HepG2 (cell line): ENCODE measurements at regions not wholly inside any gene's neighbourhood (a gene's known extent, or its start where the extent isn't known, plus 50 kb on each side); places are given as distances from the start of the nearest gene placed in this dataset.

Experiments
- ATAC-seq: fragments of 200-7000 bp; cut with Tn5 transposase; 3 replicates; pipeline ENCODE4 v1.9.1; 2020; ENCODE audit warnings: mild to moderate bottlenecking, moderate library complexity
- BruUV-seq: library from RNA; stranded (reverse); fragments of 400-500 nt; replicated peaks from 2 replicates; lab custom pipeline; 2021; lab: Mats Ljungman, UMichigan
- CTCF ChIA-PET: fragments of 300-600 bp; formaldehyde crosslinking; extraction: SDS; loops from one replicate; lab custom pipeline; 2021; ENCODE audit warnings: low total read pairs, inconsistent platforms, low intra/inter-chr PET ratio; lab: Yijun Ruan, JAX
- POLR2A ChIA-PET: fragments of 350-600 bp; sonication (Branson Sonifier 250); formaldehyde crosslinking; loops from one replicate; lab custom pipeline; 2020; ENCODE audit warnings: antibody characterized with exemption, inconsistent platforms; lab: Yijun Ruan, JAX
- DNase-seq: peaks from one replicate; pipeline ENCODE4 v3.0.0-alpha.2; 2015; ENCODE audit warnings: low spot score
- FAIRE-seq: peaks from 3 replicates; lab custom pipeline; 2011; peaks lifted over from hg19 to GRCh38; lab: Jason Lieb, UNC
- H2AFZ ChIP-seq: one replicate; pipeline ENCODE4 v1.6.1; 2011; ENCODE audit warnings: low read length, inconsistent platforms
- H3K27ac ChIP-seq: fragments of 300-600 bp; 3 replicates; pipeline ENCODE4 v1.8.0; 2011; ENCODE audit warnings: mixed run types, mild to moderate bottlenecking, mixed read lengths, low read length, inconsistent platforms; ENCODE audit not compliant: insufficient read depth; ENCODE audit errors: extremely low read length
- H3K27me3 ChIP-seq, 2 experiments: fragments of 200-600 bp in 1 of 2; 2 replicates in 1 of 2; 3 replicates in 1 of 2; pipeline versions ENCODE4 v1.6.0 to v1.8.0; 2011; ENCODE audit warnings: low read length in 2 of 2, mild to moderate bottlenecking in 2 of 2, moderate library complexity in 2 of 2, inconsistent platforms in 1 of 2; ENCODE audit not compliant: insufficient read depth in 2 of 2, control insufficient read depth in 1 of 2
- H3K36me3 ChIP-seq, 2 experiments: fragments of 200-600 bp in 1 of 2; replicated peaks in 1 of 2; 2 replicates in 1 of 2; 3 replicates in 1 of 2; pipeline versions ENCODE4 v1.5.1 to v1.8.0; 2011; ENCODE audit warnings: low read length in 2 of 2, inconsistent platforms in 1 of 2; ENCODE audit not compliant: insufficient read depth in 2 of 2, control insufficient read depth in 1 of 2
- H3K4me1 ChIP-seq: 2 replicates; pipeline ENCODE4 v1.5.1; 2012; ENCODE audit warnings: low read length, inconsistent platforms; ENCODE audit not compliant: insufficient read depth
- H3K4me2 ChIP-seq: 2 replicates; pipeline ENCODE4 v1.6.0; 2011; ENCODE audit warnings: low read depth, low read length, inconsistent platforms
- H3K4me3 ChIP-seq, 3 experiments: fragments of 200-600 bp in 1 of 3; sonication (generic), shearing (Covaris generic) in 1 of 3; replicated peaks in 1 of 3; 2 replicates each; pipeline ENCODE4 v1.5.1; 2011 to 2016; ENCODE audit warnings: low read length in 3 of 3, inconsistent platforms in 2 of 3, low read depth in 2 of 3, mild to moderate bottlenecking in 2 of 3, control low read depth in 1 of 3, mixed read lengths in 1 of 3; ENCODE audit not compliant: insufficient read depth in 1 of 3
- H3K79me2 ChIP-seq: one replicate; pipeline ENCODE4 v1.6.1; 2011; ENCODE audit warnings: low read length, inconsistent platforms; ENCODE audit not compliant: insufficient read depth
- H3K9ac ChIP-seq: 2 replicates; pipeline ENCODE4 v1.6.0; 2011; ENCODE audit warnings: mild to moderate bottlenecking, low read depth, low read length, inconsistent platforms; ENCODE audit not compliant: insufficient read depth
- H3K9me3 ChIP-seq: 2 replicates; pipeline ENCODE4 v1.5.1; 2012; ENCODE audit warnings: mild to moderate bottlenecking, low read length
- H4K20me1 ChIP-seq: 2 replicates; pipeline ENCODE4 v1.6.0; 2011; ENCODE audit warnings: inconsistent platforms, mild to moderate bottlenecking, low read length, moderate library complexity; ENCODE audit not compliant: insufficient read depth
- ATF1 ChIP-seq: IDR thresholded peaks from 2 replicates; pipeline ENCODE4 v1.6.1; 2016; ENCODE audit warnings: mild to moderate bottlenecking, control low read depth
- CHD2 ChIP-seq: IDR thresholded peaks from 2 replicates; pipeline ENCODE4 v1.6.1; 2011; ENCODE audit warnings: low read depth, low read length, improper control_type of control experiment
- FOSL1 ChIP-seq: sonication (generic); formaldehyde crosslinking; IDR thresholded peaks from 2 replicates; pipeline ENCODE4 v1.9.0; 2021; ENCODE audit warnings: missing genetic modification reagents, borderline replicate concordance
- GLI4 ChIP-seq: sonication (generic); formaldehyde crosslinking; IDR thresholded peaks from 2 replicates; pipeline ENCODE4 v1.5.1; 2020; ENCODE audit warnings: missing genetic modification reagents, mild to moderate bottlenecking, moderate library complexity, borderline replicate concordance
- IKZF5 ChIP-seq: IDR thresholded peaks from 2 replicates; pipeline ENCODE4 v1.6.1; 2018; ENCODE audit warnings: missing genetic modification reagents, mild to moderate bottlenecking, missing compliant biosample characterization
- KDM2A ChIP-seq: sonication (generic); formaldehyde crosslinking; IDR thresholded peaks from 2 replicates; pipeline ENCODE4 v1.4.0; 2020; ENCODE audit warnings: low read depth, missing genetic modification reagents, borderline replicate concordance
- MIER3 ChIP-seq: IDR thresholded peaks from 2 replicates; pipeline ENCODE4 v1.6.1; 2016; ENCODE audit warnings: missing compliant biosample characterization, borderline replicate concordance
- MXD1 ChIP-seq: sonication (generic); formaldehyde crosslinking; IDR thresholded peaks from 2 replicates; pipeline ENCODE4 v1.4.0; 2020; ENCODE audit warnings: mild to moderate bottlenecking, missing genetic modification reagents
- NCOR1 ChIP-seq: fragments of 200-600 bp; sonication (generic); IDR thresholded peaks from 2 replicates; pipeline ENCODE4 v1.7.0; 2017; ENCODE audit warnings: antibody characterized with exemption, low read length, borderline replicate concordance
- NR2F1 ChIP-seq, 2 experiments: fragments of 450-650 bp in 1 of 2; formaldehyde crosslinking in 1 of 2; IDR thresholded peaks; 2 replicates each; pipeline versions ENCODE4 v1.5.0 to v1.6.1; 2016 to 2020; ENCODE audit warnings: mild to moderate bottlenecking in 1 of 2, missing compliant biosample characterization in 1 of 2, missing genetic modification reagents in 1 of 2, moderate library complexity in 1 of 2
- RAD51 ChIP-seq: fragments of 450-650 bp; IDR thresholded peaks from 2 replicates; pipeline ENCODE4 v1.6.1; 2016; ENCODE audit warnings: borderline replicate concordance
- SUZ12 ChIP-seq: fragments of 150-350 bp; IDR thresholded peaks from 2 replicates; pipeline ENCODE4 v1.6.1; 2014; ENCODE audit warnings: low read depth, low read length
- THYN1 ChIP-seq: sonication (generic); formaldehyde crosslinking; IDR thresholded peaks from 2 replicates; pipeline ENCODE4 v1.8.1; 2023; ENCODE audit warnings: low read depth, mild to moderate bottlenecking, moderate library complexity, missing genetic modification reagents, borderline replicate concordance
- YEATS4 ChIP-seq: sonication (generic); formaldehyde crosslinking; IDR thresholded peaks from 2 replicates; pipeline ENCODE4 v1.4.0; 2020; ENCODE audit warnings: missing genetic modification reagents, borderline replicate concordance
- ZBTB20 ChIP-seq: sonication (generic); formaldehyde crosslinking; IDR thresholded peaks from 2 replicates; pipeline ENCODE4 v1.8.1; 2023; ENCODE audit warnings: missing genetic modification reagents, low read depth, mild to moderate bottlenecking, borderline replicate concordance
- ZNF224 ChIP-seq: sonication (generic); formaldehyde crosslinking; IDR thresholded peaks from 2 replicates; pipeline ENCODE4 v1.5.0; 2020; ENCODE audit warnings: mild to moderate bottlenecking, missing genetic modification reagents
- ZNF317 ChIP-seq: sonication (generic); formaldehyde crosslinking; IDR thresholded peaks from 2 replicates; pipeline ENCODE4 v1.5.0; 2020; ENCODE audit warnings: mild to moderate bottlenecking, missing genetic modification reagents
- ZNF879 ChIP-seq: sonication (generic); formaldehyde crosslinking; IDR thresholded peaks from 2 replicates; pipeline ENCODE4 v1.8.1; 2023; ENCODE audit warnings: missing genetic modification reagents
- WGBS: methylation state at CpG from one replicate; pipeline ENCODE4 v1.1.6; 2017; ENCODE audit warnings: low lambda C conversion rate; 5-methylcytosine and 5-hydroxymethylcytosine counted together
- in situ Hi-C: cut with HindIII; loops from 2 replicates; pipeline ENCODE4 v1.10.0; 2017; ENCODE audit warnings: low pct_unique_long_range_greater_than_20kb; ENCODE audit not compliant: extremely low pct_ligation_motif_present
- intact Hi-C: fragments of 100-400 bp; cut with micrococcal nuclease; formaldehyde crosslinking; loops from one replicate; pipeline ENCODE4 v1.10.0; 2022; ENCODE audit not compliant: unreplicated experiment
- TF ChIP-seq, protein P1 (sequence below): sonication (generic); formaldehyde crosslinking; IDR thresholded peaks from 2 replicates; pipeline ENCODE4 v1.4.0; 2020; ENCODE audit warnings: missing genetic modification reagents, borderline replicate concordance
- TF ChIP-seq, protein P2 (sequence below): sonication (generic); formaldehyde crosslinking; IDR thresholded peaks from 2 replicates; pipeline ENCODE4 v1.5.0; 2020; ENCODE audit warnings: mild to moderate bottlenecking, missing genetic modification reagents

DNA sequence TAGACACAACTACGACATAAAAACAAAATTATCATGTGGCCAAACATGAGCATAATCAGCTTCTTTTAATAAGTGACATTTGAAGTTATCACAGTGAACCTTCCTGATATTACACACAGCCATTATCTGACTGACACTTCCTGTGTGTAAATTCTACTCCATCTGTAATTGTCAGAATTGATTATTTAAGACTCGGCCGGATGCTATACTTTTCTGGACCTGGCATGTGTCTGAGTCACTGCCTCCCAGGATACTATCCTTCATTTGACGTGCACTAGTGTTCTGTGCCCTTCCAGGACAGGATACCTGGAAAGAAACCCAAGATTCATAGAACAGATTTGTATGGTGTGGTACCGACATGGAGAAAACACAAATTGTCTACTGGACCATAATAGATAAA is 242.0 kb downstream of the HS3ST3A1 start:
- no peaks in the 10 kb centered on the region for H3K9me3 ChIP-seq
- no peak overlapping the region for H3K9ac ChIP-seq
- no peak overlapping the region for H3K4me3 ChIP-seq
- H2AFZ ChIP-seq = no peak overlapping the region
- BruUV-seq = no TSS peak
- H3K4me1 ChIP-seq = peaks cover 36% of the 10 kb centered on the region
- DNase-seq = no peak
- no peak overlapping the region for H3K27ac ChIP-seq
- intact Hi-C loops (no loop called here), in situ Hi-C loops (no loop called here)
- no peaks in the 10 kb centered on the region for H4K20me1 ChIP-seq
- no peaks in the 10 kb centered on the region for H3K79me2 ChIP-seq
- H3K36me3 ChIP-seq = no peaks in the 10 kb centered on the region
- H3K27me3 ChIP-seq = no peaks in the 10 kb centered on the region
- CTCF ChIA-PET = no interaction called here
- no peak overlapping the region for H3K4me2 ChIP-seq
- ATAC-seq = no peak
- POLR2A ChIA-PET = no interaction called here
- FAIRE-seq = no peak
- WGBS = 50% methylated on average over 5 of the region's 5 CpGs
- no peak for TF ChIP-seq ZNF317 (CRISPR knock-in tag)
- no peak for TF ChIP-seq YEATS4 (CRISPR knock-in tag)
- TF ChIP-seq ATF1 = no peak
- no peak for TF ChIP-seq ZNF224
- TF ChIP-seq THYN1 (CRISPR knock-in tag) = no peak
- no peak for TF ChIP-seq MIER3
- no peak for TF ChIP-seq NR2F1 (CRISPR knock-in tag; IDR thresholded peaks at IDR 0.05)
- TF ChIP-seq, protein P1, sequence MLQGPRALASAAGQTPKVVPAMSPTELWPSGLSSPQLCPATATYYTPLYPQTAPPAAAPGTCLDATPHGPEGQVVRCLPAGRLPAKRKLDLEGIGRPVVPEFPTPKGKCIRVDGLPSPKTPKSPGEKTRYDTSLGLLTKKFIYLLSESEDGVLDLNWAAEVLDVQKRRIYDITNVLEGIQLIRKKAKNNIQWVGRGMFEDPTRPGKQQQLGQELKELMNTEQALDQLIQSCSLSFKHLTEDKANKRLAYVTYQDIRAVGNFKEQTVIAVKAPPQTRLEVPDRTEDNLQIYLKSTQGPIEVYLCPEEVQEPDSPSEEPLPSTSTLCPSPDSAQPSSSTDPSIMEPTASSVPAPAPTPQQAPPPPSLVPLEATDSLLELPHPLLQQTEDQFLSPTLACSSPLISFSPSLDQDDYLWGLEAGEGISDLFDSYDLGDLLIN (CRISPR knock-in tag) = no peak
- no peak for TF ChIP-seq NCOR1
- TF ChIP-seq RAD51 = no peak
- TF ChIP-seq, protein P2, sequence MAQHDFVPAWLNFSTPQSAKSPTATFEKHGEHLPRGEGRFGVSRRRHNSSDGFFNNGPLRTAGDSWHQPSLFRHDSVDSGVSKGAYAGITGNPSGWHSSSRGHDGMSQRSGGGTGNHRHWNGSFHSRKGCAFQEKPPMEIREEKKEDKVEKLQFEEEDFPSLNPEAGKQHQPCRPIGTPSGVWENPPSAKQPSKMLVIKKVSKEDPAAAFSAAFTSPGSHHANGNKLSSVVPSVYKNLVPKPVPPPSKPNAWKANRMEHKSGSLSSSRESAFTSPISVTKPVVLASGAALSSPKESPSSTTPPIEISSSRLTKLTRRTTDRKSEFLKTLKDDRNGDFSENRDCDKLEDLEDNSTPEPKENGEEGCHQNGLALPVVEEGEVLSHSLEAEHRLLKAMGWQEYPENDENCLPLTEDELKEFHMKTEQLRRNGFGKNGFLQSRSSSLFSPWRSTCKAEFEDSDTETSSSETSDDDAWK (CRISPR knock-in tag) = no peak
- TF ChIP-seq ZNF879 (CRISPR knock-in tag) = no peak
- TF ChIP-seq SUZ12 = no peak
- TF ChIP-seq GLI4 (CRISPR knock-in tag) = no peak
- TF ChIP-seq FOSL1 (CRISPR knock-in tag) = no peak
- TF ChIP-seq MXD1 (CRISPR knock-in tag) = no peak
- TF ChIP-seq KDM2A (CRISPR knock-in tag) = no peak
- no peak for TF ChIP-seq ZBTB20 (CRISPR knock-in tag)
- TF ChIP-seq IKZF5 (CRISPR knock-in tag) = no peak
- TF ChIP-seq CHD2 = no peak
